ENCODE measurements at regions not wholly inside any gene's neighbourhood (a gene's known extent, or its start where the extent isn't known, plus 50 kb on each side); places are given as distances from the start of the nearest gene placed in this dataset.

DNA sequence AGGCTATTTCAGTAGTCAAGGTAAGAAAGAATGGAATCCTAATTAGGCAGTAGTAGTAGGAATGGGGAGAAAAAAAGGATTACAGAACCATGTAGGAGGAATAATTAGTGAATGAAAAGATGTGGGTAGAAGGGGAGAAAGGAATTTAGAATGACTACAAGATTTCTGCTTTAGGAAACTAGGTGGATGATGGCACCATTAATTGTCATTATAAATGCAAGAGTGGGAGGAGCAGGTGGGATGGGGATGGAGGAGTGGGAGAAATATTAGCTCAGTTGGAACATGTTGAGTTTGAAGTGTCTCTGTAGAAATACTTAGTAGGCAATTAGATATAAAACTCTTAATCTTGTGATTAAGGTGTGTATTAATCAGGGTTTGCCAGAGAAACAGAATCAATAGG is 50.0 kb upstream of the C21orf91 start:
- Mint-ChIP-seq H3K36me3 (no peaks in the 10 kb centered on the region), H3K27ac (no peak overlapping the region), H3K4me3 (no peak overlapping the region), H3K4me1 (no peaks in the 10 kb centered on the region), H3K9me3 (peaks cover 0 to 12% (median 3%) of the 10 kb centered on the region in 8 donors), H3K27me3 (no peaks in the 10 kb centered on the region)
- DNase-seq = no peak
- POLR2A ChIA-PET (ENCODE audit: partially characterized antibody) = no interaction called here
- no peak overlapping the region for H3K27ac ChIP-seq (ENCODE audit: low read depth, low read length)
- CTCF ChIA-PET (ENCODE audit: partially characterized antibody) = no interaction called here
- H3K36me3 ChIP-seq (ENCODE audit: insufficient read depth, low read length) = no peaks in the 10 kb centered on the region
- H3K4me3 ChIP-seq (ENCODE audit: low read length in 2 of 2) = no peak overlapping the region
- H3K27me3 ChIP-seq (ENCODE audit: insufficient read depth, low read length) = no peaks in the 10 kb centered on the region
- intact Hi-C loops (cut with micrococcal nuclease) = no loop called here
- H3K9me3 ChIP-seq (ENCODE audit: control insufficient read depth in 1 of 2, low read length in 2 of 2) = no peaks in the 10 kb centered on the region
- no peaks in the 10 kb centered on the region for H3K4me1 ChIP-seq (ENCODE audit: insufficient read depth, low read length)

Data from CD4-positive, alpha-beta memory T cell (primary cell).